HPDE6-E6E7 (cell line): ENCODE measurements at regions not wholly inside any gene's neighbourhood (a gene's known extent, or its start where the extent isn't known, plus 50 kb on each side); places are given as distances from the start of the nearest gene placed in this dataset.
"Not testable (repeated sequence)": the region's sequence is repeated elsewhere in the genome, so short reads cannot be mapped to it uniquely, and the experiment has no call there.

ENCODE experiments used
- DNase-seq: peaks from one replicate; pipeline ENCODE4 v3.0.0; 2011; ENCODE audit warnings: missing footprints; ENCODE audit errors: extremely low spot score

DNA sequence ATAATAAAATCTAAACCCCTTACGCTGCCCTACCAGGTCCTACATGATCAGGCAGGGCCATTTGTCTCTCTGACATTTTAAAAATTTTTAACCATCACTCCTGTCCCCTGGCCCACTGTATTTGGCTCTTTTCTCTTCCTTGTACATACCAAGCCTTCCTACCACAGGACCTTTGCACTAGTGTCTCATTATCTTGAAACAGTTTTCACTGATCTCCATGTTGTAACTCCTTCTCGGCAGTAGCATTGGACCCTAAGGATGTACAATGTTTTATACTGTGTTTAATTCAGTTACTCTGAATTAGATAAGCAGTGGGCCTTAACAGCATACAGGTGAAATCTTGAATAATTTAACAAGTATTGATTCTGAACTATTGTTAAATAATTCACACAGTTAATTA, 330.7 kb downstream of the UTRN start:
- no peak for DNase-seq

DNA sequence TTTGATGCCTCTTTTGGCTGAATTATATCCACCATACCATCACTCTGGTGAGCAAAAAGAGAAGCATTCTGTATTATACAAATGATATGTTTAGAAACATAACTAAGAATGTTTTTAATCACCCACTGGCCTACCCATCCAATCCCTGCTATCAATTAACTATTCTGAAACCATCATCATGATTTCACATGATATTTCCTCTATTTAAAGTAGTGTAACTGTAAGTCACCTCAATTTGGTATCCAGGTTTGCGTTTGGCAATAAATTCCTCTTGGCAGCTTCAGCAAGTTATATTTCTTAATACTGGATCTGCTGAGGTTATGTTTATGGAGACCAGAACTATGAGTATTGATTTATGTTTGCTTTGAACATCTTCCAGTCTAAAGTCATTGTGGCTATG, 332.1 kb downstream of the UTRN start:
- no peak for DNase-seq

DNA sequence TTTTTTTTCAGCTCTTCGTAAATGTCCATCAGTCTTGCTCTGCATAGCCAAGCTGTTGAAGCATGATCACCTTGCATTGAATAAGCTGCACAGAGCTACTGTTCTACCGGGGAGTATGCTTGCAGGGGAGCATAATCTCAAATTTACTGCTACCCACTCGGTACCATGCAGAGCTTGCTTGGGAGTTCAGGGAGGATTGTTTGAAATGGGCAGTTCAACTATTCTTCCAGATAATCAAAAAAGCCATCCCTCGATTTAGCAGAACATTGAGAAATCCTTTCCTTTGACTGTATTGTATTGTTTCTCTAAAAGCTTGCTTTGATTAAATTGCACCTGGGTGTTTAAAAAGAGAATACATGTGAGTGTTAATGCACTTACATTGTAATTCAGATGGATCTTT, 332.6 kb downstream of the UTRN start:
- DNase-seq: no peak

DNA sequence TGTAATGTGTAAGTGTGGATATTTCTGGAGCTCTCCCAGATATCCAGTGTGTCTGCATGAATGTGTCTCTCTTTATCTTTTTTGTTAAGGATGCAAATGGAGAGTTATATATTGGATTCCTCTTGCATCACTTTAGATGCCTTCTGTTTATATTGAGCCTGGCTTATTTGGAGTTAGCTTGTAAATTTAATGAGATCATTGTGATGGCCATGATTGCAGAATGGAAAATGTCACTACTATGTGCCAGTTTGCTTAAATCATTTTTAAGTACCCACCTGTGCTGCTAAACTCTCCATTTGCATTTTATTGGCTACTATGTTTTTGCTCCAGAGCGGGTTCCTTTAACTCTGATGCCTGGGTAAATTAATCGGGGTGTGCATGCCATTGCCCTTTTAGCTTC, 334.8 kb downstream of the UTRN start:
- DNase-seq: no peak

DNA sequence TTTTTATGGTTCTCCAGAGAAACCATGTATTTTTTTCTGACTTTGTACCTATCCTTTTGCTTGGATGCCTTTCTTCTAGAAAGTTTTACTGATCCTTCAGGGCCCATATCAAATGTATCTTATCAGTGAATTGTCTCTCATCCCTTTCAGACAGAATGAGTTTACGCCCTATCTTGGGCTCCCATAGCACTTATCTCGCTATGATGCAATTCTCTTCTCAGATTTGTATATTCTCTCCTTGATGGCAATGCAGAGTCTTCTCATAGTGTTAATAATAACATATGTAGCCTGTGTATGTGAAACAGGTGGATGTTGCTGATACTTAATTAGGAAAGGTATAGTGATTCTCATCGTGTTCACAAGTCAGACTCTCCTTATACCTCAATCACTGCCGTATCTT, 336.2 kb downstream of the UTRN start:
- DNase-seq: no peak

DNA sequence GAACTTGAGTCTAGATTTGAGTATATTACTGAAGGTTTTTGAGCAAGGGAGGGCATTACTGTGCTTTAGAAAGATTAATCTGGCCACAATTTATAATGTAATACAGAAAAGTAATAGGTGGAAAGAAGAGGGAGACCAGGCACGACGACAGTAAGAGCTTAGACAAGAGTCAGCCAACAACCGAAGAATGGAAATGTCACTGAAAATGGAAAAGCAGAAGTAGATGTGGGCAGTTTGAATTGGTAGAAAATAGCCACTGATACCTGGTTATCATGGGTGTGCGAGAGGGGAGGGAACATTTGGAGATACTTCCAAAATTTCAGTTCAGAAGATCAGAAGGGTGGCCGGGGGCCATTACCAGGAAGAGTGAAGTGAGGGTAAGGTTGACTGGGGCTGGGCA, 339.1 kb downstream of the UTRN start:
- DNase-seq: no peak

DNA sequence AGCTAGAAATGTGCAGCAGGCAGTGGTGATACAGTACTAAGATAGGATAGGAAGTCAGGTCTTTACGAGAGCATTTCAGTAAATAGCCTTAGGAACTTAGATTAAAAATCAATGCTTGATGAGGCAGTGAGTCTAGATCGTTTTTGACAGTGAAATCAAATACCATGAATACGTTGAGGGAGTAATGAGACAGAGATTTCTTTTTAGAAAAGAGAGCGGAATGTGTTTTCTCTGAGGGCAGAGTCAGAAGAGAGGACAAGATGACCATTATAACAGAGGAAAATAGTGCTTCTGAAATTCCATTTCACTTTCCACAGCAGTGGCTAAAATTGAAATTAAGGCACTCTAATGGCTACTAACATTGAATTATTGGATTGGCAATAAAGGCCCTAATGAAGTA, 339.6 kb downstream of the UTRN start:
- DNase-seq: no peak

DNA sequence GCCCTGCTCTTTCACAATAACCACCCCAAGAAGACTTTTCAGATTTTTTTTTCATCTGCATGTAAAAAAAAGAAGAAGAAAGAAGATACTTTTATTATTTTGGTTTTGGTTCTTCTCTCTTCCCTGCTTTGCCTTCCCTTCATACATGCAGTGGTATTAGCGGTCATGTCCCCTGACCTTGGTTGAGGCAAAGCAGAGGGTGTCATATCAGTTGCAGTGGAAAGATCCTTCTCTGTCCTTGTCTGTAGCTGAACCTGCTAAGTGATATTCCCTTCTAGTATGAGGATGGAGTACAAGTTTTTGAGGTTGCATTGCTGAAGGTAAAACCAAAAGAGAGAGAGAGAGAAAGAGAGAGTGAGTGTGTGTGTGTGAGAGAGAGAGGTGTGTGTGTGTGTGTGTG, 345.7 kb downstream of the UTRN start:
- DNase-seq: no peak

DNA sequence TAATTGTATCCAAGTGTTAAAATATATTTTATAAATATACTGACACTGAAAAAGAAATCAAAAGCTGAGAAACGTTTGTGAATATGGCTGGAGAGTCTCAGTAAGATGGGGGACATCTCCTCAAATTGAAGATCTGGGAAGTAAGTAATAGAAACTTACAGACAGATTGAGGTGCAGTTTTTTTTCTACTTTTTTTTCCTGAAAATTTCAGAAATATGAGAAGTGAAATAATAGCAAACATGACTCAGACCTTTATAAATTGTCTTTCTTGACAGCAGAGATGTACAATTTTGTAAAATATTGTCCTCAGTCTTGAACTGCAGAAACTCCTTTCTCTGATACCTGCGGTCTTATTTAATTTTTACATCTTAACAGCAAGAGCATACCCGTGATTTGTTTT, 347.1 kb downstream of the UTRN start:
- DNase-seq: no peak

DNA sequence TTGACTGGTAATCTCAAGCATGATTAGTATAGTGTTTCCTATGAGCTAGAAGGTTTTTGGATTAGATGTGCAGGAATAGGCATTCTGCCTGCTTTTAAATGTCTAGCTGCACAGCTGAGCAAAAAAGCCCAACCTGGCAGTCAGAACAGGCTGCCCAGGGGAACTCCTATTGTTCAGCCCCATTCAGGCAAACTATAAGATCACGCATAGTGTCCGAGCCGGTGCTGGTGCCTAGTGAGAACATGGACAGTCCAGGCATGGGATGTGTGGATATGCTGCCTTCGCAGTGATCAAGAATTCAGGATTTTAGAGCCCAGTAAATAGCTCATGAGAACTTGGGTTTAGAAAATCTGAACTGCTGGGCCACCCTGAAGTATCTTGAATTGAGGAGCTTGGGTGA, 348.8 kb downstream of the UTRN start:
- no peak for DNase-seq

DNA sequence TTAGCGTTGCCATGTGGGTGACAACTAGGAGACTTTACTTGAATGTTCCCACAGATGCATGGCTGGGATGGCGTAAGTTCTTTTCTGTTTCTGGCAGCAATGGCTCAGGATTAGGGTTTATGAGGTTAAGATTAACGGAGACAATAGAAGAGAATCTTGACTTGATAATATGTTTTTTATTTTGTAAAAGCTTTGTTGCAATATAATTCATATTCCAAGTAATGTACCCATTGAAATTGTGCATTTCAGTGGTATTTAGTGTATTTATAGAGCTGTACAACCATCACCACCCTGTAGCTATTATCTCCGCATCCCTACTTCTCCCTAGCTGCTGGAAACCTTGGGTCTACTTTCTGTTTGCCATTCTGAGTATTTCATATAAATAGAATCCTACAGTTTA, 349.2 kb downstream of the UTRN start:
- DNase-seq: no peak

DNA sequence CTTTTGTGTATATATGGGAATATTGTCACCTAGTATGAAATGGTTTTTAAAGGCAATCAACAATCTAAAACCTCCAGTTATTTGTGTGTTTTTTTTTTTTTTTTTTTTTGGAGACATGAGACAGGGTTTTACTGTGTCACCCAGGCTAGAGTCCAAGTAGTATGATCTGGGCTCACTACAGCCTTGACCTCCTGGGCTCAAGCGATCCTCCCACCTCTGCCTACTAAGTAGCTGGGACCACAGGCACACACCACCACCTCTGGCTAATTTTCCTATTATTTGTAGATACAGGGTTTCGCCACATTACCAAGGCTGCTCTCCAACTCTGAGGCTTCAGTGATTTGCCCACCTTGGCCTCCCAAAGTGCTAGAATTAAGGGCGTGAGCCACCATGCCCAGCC, 349.9 kb downstream of the UTRN start:
- no peak for DNase-seq

DNA sequence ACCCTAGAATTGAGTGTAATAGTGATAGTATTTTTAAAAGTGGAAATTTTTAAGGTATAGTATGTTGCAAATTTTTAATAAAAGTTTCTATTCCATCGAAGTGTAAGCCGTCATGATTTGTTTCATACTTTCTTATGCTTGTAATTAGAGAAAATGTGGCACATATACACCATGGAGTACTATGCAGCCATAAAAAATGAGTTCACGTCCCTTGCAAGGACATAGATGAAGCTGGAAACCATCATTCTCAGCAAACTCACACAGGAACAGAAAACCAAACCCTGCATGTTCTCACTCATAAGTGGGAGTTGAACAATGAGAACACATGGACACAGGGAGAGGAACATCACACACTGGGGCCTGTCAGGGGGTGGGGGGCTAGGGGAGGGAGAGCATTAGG, 350.9 kb downstream of the UTRN start:
- not testable (repeated sequence) for DNase-seq

DNA sequence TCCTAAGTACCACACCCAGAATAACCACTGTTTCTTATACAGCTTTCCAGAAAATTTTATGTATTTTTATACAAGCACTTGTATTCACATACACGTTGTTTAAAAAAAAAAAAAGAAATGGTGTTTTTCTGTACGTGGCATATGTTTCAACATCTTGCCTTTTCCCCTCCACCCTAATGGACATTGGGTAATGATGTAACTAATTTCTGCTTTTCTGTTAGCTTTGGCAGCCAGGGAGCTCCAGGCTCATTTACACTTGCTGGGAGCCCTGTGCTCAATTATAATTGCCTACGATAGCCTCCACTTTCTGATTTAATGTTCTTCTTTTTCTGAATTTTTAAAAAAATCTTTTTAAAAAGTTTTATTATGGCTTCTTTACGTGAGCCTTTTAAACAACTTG, 352.4 kb downstream of the UTRN start:
- no peak for DNase-seq

DNA sequence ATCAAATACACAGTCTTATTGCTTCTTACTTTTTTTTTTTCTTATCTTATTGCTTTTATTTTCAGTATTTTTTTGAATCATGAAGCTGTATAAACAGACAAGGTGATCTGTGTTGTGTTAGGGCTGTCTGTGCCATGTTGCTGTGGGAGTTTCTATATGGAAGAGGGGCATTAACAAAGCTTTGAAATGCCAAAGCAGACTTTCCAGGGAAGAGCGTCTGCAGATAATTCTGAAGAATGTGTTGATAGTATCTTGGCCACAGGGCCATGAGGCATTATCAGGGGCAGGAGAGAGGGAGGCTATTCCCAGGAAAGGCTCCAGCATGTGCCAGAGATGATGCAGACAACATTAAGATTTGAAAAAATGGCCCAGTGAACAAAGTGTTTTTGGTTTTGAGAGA, 354.5 kb downstream of the UTRN start:
- no peak for DNase-seq

DNA sequence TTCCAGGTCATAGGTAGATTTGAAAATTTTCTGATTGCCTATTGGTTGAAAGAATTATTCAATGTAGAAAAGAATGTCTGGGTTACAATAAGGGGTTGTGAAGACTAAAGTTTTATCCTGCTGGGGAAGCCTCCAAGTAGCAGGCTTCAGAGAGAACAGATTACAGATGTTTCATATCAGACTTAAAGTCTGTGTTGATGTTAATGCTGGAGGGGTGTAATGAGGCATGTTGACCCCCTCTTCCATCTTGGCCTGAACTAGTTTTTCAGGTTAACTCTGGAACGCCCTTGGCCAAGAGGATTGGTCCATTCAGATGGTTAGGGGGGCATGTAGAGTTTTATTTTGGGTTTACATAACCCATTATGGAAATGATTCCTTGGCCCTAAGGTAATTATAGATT, 356.2 kb downstream of the UTRN start:
- no peak for DNase-seq

DNA sequence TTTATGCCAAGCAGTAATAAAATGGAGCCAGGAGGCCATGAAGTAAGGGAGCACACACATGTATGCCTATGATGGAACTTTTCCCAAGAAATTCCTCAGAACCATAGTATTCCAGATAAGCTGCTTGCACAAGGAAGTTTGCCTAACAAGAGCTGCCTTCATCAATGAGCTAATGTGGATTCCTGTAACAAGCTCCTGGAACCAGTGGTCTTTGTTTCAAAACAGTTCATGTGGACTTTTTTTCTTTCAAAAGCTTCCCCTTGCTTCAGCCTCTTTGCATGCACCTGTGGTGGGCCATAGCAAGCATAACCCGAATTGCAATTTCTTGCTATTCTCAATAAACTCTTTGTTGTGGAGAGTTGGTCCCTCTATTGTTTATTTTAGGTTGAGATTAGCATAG, 359.6 kb downstream of the UTRN start:
- DNase-seq: no peak

DNA sequence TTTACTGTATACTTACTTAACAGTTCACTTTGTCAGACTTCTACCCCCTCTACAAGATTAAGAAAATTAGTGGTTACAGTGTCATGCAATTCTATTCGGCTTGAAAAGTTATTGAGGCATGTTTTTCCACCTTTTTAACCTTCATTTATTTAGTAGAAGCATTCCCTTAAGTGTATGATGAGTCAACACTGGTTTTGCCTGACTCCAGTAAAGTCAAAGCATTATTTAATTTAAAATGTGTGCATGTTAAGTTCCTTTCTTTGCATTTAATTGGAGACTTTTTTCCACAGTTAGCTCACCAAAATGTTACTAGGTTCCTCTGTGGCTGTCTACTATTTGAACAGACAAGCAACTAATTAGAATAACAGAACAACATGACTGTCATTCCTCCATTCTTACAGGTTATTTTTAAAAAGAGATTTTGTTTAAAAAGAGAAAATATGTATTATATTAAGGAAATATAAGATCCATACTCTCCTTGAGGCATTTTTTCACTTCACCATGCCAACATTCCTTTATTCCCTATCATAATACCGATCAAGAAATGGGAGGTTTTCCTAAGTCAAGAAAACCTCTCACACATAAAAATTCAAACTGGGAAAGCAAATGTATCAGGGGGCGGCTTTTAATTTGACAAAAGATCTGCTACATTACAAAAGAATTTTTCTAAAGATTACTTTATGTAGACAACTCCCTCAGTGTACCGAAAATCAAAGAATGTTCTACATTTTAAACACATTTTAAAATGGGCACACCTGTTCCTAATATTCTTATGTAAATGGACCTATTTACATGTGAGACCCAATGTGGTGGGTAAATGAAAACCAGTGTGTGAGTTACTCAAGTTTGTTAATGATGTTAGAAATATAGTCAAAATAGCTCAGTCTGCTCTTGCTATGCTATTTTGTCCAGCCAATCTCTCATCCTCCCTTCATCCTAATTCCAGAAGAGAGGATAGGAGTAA, 361.2 kb downstream of the UTRN start:
- DNase-seq: no peak

DNA sequence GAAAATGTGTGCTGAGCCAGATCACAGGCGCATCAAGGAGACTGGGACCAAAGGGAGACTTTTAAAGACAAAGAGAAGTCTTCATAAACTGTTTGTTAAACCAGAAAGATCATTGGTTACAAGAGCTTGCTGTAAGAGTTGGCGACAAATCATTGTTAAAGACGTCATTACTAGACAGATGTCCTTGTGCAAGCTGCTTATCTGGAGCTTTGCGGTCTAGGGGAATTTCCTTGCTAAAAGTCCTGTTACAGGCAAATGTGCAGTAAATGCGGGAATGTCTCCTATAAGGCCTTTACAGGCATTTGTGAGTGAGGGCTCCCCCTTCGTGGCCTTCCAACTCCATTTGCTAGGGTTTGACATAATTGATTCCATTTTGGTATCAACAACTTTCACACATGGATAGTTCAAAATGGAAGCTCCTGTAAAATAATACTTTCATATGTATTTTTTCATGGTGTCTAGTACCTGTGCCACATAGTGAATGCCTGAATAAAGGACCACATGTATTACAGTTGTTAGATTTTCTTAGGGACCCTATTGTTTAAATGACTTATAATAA, 362.4 kb downstream of the UTRN start:
- DNase-seq: no peak

DNA sequence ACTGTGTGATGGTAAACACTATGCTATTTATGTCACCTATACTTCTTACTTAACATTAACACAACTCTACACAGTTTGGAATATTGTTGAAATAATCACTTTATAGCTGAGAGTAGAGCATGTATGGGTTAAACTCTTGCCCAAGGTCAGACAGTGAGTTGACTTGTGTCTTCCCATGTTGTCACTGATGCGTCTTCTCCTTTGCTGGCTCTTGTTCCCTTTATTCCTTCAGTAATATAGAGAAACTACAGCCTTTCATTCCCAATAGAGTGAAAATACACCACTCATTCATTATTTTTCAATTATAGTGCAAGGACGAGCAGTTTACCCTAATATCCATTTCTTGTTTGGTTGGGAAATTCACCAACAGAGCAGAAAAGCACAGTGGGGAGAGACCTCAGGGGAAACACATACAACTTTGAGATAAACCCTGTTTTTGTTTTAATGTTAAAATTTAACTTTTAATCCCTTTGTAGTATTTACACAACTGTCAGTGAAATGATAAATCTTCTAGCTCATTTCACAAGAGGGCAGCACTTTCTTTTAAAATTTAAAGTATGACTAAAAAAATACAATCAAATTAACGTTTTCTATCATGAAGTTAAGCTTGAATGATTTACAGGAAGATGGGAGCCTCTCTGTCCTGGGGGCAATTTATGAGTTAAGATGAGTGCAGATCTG, 363.0 kb downstream of the UTRN start:
- no peak for DNase-seq

DNA sequence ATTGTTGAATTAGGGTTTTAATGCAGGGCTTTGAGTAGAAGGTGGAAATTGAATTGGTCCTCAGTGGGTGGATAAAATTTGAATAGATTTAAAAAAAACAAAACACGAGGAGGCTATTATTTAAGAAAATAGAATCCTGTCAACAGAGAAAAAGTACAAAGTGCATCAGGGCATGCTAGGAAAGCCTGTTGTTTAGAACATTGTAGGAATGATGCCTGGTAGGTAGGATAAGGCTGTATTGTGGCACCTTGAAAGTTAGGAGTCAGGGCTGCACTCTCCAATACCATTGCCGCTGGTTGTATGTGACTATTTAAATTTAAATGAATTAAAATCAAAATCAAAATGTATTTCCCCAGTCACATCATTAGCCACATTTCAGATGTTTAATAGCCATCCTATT, 363.9 kb downstream of the UTRN start:
- DNase-seq: no peak

DNA sequence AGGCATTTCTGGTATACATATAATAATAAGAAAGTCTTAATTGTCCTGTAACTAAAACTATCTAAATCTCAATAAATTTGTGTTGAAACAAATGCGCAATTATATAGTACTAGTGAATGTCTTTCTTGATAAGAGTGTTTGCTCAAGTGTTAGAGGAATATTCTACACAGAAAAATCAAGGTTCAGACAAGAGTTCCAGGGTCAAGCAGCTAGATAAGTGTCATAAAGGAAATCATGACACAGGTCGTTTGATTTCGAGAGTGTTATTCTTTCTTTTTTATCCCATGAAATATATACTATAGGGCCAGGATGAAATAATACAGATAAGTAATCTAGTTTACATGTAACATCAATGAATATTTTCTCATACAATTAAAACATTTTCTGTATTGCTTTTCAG, 366.1 kb downstream of the UTRN start:
- no peak for DNase-seq

DNA sequence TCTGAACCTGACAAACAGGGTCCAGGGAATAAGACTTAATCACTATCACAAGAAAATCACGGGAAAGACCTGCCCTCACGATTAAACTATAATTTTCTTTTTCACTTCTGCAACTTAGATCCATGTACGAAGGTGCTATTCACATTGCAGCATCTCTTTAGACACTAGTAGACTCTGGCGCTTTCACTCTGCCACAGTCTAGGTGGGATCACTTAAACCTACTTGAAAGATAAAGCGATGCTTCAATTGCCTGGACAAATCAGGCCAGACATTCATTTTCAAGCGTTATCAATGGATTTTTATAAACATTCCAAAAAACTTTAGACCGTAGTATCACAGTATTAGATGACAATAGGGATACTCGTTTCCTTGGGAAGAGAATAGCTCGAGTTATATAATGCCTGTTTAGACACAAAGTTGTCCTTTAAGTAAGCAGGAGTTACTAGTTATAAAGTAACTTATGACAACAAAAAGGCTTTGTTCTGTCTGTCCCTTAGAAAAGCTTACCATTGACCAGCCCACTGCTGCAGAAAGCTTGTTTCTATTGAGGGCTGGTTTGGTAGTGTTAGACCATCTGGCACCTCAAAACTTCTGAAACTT, 367.3 kb downstream of the UTRN start:
- no peak for DNase-seq
